GM19240 (cell line): ENCODE measurements at regions not wholly inside any gene's neighbourhood (a gene's known extent, or its start where the extent isn't known, plus 50 kb on each side); places are given as distances from the start of the nearest gene placed in this dataset.

Source experiments
- DNase-seq: peaks from one replicate; pipeline ENCODE4 v3.0.0; 2011; ENCODE audit warnings: low spot score; ENCODE audit not compliant: insufficient read length

DNA sequence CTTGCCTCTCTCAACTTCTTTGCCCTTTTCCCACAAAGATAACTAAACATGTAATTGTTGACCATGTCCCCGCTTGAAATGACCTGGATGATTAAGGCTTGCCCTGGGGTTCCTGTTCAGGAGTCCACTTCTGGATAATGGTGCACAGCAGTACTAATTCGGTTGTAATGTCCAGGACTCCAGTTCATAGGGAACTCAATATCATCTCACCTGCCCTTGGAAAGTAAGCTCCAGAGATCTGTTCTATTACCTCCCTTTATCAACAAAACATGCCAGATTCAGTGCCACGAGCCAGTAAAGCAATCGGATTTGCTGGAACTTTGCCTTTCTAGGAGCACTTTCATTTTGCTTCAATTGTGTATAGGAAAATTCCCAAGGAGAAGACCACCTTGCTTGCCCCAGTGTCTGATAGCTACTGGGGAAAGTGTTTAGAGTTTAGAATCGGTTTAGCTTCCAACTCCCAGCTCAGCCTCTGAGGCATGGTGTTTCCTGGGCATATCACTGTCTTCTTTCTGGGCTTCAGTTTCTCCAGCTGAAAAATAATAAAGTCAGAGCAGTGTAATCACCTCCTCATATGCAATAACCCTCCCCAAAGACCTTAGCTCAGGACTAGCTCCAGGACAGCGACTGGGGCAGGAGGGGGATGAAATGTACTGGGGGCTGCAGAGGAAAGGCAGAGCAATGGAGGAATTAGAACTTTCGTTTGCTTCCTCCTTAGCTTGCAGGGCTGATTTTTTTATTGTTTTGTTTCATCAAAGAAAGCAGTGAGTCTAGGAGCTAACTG is 162.6 kb upstream of the CYRIA start:
- no peak for DNase-seq

DNA sequence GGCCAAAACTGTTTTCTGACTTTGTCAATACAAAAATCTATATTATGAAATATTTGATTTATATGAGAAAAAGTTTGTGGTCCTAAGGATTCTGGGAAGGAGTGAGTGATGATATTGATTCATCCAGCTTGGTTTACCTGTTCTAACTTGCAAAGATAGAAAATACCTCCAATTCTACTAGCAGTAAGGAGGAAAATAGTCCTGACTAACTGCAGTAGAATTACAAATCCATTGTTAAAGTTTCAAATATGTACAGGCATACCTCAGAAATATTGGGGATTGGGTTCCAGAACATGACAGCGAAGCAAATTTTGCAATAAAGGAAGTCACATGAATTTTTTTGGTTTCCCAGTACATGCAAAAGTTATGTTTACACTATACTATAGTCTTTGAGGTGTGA is 158.8 kb upstream of the CYRIA start:
- DNase-seq = no peak

DNA sequence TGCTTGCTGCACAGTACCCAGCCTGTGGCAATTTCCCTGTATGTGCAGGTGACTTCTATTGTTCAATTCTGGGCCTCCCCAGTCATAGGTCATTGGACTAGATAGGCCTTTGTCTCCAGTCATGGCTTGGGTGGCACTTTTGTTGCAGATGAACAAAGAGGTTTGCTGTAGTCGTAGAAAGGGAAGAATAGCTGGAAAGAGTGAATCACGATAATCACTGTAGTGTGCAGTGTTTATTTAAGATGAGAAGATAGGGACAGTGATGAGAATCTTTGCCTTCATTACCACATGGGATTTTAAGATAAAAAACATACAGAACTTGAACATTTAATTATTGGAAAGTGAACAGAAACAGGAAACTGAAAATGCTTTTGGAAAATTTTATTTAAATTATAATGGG is 156.1 kb upstream of the CYRIA start:
- no peak for DNase-seq

DNA sequence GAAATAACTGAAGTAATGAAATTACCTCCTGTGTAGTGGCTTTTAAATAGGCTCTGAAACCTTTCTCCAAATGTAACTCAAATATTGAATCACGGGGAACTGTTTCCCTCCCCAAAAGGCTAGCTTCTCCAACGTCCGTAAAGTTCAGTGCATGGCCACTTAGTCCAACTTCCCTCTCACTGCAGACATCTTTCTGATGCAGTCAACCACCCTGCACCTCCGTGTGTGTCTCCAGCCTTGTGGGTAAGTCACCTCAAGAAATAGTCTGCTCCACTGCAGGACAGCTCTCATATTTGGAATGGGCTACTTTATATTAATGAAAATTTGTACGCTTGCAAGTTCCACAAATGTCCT is 152.5 kb upstream of the CYRIA start:
- no peak for DNase-seq

DNA sequence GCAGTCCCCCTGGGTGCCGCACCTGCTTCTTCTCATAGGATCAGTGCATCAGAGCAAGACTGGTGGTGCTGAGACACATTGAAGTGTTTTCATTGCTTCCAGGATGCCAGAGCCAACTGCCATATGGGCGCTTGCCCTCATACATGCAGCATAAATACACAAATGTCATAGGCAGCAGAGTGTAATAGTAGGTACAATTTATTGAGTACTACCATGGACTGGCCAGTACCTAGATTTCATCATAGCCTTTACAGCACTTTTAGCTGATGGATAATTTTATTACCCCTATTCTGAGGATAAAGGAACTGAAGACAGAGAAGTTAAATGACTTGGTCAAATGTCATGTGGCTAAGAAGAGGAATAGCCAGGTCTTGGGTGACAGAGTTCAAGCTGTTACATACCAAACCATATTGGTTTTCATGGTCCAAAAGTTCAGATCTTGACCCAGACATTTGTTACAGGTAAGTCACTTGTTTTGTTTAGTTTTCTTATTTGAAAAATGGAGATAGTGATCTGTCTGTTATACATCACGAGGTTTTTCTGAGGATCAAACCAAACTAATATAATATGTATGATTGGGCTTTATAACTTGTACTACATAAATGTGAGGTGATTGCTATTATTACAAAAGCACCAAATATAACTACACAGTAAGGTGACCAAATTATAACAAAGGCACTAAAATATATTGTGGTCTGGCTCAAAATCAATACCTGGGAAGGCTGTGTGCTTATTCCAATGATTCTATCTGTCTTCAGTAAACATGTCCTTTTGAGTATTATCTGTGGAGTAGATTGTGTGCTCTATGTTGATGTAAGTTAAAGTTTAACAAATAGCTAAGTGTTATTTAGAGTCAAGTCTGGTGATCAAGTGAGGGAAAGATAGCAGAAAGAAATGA is 151.9 kb upstream of the CYRIA start:
- no peak for DNase-seq

DNA sequence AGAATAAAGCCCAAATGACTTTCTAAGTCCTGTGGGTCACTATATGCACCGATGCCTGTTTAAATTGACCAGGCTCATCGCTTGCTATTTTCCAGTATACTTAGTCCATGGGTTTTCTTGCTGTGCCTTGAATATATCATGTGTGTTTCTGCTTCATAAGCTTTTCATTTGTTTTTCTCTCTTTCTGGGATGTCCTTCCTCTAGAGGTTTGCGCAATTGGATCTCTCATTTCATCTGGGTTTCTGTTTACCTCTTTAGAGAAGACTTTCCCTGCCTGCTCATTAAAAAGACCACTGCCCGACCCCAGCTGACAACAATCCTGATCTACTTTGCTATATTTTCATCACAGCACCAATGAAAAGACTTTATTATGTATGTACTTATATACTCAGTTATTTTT is 150.9 kb upstream of the CYRIA start:
- DNase-seq = no peak

DNA sequence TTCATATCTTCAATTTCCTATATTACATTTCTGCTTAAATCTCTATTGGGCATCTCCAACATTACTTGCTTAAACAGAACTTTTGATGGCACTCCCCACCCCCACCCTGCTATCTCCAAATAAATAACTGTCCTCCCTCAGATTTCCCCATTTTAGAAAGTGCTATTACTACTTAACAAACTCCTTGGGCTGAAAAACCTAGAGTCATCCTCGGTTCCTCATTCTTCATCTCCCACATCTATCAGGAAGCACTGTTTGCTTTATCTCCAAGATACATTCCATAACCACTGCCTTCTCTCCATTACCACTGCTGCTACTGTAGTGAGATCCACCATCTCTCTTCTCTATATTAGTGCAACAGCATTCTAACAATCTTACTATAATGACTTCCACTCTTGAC is 150.4 kb upstream of the CYRIA start:
- no peak for DNase-seq

DNA sequence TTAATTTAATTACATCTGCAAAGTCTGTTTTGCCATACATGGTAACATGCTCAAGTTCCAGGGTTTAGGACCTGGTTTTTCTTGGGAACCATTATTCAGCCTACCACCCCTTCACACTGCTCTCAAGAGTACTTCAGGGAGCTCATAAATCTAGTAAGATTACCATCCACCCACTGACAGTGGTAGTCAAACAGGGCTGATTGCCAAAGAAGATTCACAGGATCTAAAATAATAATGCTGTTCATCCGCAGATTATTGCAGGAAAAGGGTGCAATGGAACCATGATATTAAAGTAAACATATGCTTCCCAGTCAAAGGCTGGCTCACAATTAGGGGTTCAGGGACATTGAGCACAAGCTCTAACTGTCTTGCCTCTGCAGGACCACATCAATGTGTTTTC is 148.0 kb upstream of the CYRIA start:
- DNase-seq = no peak

DNA sequence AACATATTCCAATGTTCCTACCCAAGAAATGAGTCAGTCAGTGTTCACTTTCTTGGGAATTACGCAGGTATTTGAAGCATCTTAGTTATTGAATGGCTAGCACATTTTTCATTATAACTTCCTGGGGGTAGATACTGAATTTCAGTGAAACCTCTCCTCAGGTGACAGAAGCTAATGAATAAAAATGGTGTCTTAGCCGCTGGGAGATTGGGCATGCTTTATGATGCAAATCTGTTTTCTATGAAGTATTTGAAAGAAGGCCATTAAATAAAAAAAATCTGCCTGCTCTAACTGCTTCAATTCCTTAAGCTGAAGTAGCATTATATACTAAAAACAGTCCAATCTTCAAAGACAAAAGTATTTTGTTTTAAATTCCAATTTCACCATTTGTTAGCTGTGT is 132.8 kb upstream of the CYRIA start:
- DNase-seq = no peak

DNA sequence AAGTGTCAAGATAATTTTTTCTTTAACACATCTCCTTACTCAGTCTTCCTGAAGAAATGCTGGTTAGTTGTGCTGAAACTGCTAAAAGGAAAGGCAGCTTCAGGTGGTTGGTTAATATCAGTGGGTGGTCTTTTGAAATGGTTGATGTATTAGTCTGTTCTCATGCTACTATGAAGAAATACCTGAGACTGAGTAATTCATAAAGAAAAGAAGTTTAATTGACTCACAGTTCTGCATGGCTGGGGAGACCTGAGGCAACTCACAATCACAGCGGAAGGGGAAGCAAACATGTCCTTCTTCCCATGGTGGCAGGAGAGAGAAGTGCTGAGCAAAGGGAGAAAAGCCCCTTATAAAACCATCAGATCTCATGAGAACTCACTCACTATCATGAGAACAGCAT is 125.9 kb upstream of the CYRIA start:
- DNase-seq = no peak

DNA sequence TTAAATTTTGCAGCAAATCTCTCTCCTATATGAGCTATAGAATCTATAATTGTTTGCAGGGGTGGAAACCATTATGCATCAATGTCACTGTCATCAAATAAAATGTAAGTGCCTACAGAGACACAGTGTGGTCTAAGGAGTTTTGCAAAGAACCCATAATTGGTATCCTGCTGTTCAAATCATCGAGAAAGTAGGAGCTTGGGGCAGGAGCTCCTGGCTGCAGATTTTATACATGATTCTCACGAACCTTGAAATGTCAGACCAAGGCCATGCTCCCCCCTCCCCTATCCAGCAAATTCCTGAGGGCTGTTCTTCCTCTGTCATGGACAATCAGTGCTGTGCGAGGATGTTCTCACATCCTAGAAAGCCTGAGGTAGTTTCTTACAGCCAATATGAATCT is 119.5 kb upstream of the CYRIA start:
- no peak for DNase-seq

DNA sequence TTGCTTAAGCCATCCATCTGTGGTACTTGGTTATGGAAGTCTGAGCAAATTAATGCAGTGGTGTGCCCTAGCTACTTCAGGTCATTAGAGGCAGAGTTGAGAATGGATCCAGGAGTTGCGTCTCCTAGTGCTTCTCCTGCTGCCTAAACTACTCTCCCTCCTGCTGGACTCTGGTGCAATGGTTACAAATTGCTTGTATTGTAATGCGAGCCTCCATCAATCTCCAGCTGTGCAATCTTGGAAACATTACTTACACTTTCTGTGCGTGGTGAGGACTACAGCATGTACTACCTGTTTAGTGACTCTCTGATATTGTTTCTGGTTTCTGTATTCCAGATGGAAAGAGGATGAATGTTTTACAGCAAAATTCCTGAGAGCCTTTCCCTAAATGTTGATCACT is 119.0 kb upstream of the CYRIA start:
- DNase-seq = no peak

DNA sequence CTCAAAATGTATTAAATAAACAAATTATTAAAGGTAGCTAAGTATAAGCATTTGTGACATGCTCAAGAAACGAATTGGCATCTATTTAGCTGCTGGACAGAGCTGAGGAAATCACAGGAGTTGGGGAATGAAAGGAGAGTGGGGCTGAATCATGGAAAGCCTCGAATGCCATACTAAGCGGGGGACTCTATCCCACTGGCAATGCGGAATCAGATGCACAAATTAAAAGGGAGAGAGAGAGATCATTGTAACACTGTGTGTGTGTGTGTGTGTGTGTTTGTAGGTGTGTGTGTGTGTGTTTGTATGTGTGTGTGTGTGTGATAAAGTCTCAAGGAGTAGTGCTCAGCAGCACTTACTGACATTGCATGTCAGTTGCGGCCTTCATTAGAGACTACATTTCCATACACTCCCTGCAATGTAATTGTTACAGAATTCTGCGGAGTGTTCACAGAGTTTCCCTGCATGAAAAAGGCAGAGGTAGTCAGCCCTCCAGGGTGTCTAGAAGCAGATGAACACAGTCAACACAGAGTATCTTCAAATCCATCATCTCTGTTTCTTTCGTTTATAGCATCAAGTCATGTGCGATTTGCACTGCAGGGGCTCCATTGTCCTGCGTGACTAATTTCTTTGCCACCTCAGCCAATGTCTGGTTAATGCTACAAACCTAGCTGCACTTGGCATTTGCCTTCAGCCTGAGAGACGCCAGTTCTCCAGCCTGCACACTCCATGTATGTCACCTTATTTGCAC is 111.7 kb upstream of the CYRIA start:
- DNase-seq = no peak

DNA sequence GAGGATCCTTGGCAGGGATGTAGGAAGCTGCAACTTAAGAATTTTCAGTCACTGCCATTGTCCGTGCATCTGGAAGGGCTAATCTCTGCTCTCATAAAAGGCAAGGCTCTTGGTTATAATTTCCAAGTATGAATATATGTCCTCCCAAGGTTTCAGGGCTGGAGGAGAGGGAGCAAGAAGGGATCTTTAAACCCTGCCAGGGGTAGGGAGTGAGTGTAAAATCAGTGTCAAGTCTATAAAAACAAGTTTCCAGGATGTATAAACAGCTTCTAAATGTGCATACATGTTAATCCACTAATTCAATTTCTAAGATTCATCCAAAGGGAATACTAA is 110.2 kb upstream of the CYRIA start:
- no peak for DNase-seq

DNA sequence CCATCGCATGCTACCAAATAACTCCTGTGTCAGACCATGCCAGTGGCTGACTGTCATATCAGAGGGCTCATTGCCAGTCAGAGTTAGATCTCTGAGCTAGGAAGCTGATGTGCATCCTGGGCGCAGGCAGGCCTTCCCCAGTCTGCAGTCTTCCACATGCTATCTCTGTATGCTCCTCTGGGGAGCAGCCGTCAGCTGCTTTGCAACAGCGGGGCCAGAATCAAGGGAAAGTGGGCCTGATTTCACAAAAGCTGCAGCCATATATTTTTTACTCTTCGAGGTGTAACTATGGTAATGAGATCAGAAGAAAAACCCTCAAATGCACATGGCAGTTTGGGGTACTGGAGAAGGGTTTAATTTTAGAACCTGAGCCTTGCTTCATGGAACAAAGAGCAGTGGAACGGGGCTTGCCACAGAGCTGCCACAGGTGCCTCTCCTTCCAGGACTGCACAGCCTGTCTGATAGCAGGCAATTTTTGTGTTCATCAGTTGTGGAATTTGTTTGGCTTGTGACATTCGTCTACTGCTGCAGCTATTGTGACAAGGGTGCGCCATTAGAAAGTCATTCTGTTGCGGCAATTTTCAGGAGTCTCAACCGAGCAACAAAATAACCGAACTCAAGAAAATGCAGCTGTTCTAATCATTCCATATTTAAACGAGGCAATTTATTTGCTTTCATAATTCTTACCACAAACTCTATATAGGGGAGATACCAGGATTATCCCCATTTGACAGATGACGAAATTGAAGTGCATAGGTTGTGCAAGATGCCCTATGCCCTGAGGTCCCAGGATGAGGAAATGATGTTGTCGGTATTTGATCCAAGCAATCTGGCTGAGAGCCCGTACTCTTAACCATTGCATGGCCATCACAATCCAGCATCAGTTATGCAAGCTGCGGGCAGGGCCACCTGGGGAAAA is 109.6 kb upstream of the CYRIA start:
- no peak for DNase-seq

DNA sequence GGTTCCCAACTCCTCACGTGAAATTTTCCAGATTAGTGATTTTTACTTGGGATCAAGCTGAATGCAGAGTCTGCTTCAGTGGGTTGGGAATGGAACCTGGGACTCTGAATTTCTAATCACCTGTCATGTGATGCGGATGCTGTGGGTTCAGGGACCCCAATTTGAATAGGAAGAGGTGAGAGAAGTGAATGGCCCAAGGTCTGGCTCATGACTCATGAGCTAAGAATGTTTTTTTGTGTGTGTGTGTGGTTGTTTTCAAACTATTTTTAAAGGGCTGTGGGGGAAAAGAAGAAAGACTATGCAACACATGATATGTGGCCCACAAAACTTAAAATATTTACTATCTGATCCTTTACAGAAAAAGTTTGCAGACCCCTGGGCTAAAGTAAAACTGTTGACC is 108.5 kb upstream of the CYRIA start:
- no peak for DNase-seq

DNA sequence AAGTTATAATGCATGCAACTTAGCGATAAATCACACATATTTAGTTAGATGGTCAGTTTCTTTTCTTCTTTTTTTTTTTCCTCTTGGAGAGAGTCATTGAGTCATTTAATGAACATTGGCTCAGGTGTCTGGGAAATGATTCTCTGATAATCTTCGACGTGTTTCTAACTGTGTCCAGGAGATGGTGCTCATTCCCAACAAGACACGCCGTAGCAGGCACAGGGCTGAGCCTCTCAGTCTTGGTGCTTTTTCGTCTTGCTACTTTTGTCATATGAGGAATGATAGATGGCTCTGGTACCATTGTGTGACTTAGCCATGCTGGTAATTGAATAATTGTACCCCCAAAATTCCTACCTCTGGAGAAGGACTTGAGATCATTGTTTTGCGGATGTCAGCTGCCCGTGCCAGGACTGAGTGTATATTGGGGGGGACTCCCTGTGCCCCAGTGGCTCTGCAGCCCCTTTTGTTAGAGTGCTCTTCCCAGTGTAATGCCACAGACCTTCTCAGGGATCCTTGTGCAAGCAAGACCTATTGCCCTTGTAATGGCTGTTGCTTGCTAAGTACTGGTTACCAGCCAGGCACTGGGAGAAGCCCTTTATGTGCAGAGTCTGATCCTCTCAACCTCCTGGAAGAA is 107.6 kb upstream of the CYRIA start:
- DNase-seq = peak; percentile 19

DNA sequence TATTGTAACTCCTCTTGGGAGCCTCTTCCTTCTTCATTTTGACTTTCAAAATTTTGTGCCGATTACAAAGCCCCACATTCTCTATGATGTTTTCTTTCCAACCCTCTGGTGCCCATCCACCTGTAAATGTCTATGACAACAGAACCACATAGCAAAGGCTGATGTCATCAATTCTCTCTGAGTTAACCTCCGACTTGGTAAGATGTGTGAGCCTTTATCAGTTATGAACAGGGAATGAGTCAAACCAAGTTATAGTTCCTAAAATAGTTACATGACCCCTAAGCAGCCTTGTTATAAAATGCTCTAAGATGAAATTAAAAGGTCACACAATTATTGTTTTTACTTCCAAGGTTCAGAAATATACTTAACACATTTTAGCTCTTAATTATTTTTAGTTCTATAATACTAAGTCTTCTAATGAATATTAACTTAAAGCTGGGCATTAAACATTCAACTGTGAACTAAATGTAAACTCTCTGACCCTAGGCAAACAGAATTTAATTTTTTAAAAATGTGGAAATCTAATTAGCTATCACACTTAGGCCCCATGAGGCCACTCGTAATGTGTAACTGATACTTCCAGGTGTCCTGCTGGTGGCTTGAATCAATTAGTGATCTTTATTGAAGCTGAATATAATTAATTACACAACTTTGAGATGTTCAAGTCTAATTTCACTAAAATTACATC is 102.3 kb upstream of the CYRIA start:
- no peak for DNase-seq

DNA sequence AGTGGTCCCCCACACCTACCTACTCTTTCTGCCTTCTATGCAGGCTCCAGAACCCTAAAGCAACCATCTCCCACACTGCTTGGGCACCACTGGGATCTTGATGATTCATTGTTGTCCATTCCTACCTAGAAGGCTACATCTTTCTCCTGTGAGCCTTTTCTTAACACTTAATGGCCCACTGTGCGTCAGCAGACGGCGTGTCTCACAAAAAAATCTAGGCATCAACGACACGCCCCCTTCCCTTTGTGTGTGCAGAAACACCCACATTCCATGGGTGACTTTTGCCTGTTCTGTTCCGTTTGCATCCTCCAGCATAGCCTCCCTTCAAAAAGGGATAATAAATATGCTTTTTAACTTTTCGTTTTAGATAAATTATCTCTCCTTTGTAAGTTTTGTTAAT is 99.7 kb upstream of the CYRIA start:
- DNase-seq = no peak

DNA sequence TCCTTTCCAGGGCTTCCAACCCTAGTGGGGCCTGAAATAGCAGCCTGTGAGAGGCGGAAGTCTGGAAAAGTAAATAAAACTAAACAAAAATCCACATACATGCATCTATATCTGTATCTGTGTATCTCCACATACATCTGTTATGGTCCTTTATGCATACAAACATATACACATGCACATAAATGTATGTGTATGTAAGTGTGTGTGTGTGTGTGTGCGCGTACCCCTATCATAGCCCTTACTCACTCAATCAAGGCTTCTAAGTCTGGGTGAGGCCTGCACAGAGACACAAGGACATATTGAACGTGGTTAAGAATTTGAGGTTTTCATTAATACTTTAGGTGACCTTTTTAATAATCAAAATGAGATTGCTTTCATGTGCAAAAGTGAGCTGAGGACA is 98.9 kb upstream of the CYRIA start:
- no peak for DNase-seq
